C4-2B (cell line): ENCODE measurements at regions not wholly inside any gene's neighbourhood (a gene's known extent, or its start where the extent isn't known, plus 50 kb on each side); places are given as distances from the start of the nearest gene placed in this dataset.

Experiments used
- CTCF ChIP-seq: fragments of 450-650 bp; conservative IDR thresholded peaks from 2 replicates; pipeline ENCODE4 v1.5.1; 2017; ENCODE audit warnings: mild to moderate bottlenecking
- ZFX ChIP-seq: fragments of 450-650 bp; IDR thresholded peaks from 2 replicates; pipeline ENCODE4 v1.6.1; 2017

DNA sequence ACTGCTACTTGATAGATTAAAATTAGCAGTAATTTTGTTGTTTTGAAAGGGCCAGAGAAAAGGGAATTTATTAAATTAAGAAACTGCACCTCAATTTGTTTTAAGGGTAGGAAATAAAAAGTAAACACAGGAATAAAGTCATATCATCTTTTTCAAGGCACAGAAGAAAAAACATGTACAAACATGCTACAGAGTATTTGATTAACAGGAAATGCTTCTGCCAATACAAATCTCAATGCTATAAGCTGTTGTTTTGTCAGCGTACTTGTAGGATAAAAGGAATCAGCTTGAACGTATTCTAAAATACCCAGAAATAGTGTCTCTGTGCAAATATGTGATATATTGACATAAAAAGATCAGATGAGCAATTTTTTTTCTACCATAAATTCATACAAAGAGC is 474.0 kb upstream of the MGAT4C start:
- TF ChIP-seq CTCF (no peak), ZFX (no peak)
